GM10266 (cell line): ENCODE measurements at regions not wholly inside any gene's neighbourhood (a gene's known extent, or its start where the extent isn't known, plus 50 kb on each side); places are given as distances from the start of the nearest gene placed in this dataset.

ENCODE experiments used
- DNase-seq: peaks from one replicate; pipeline ENCODE4 v3.0.0; 2012; ENCODE audit errors: extremely low spot score
- CTCF ChIP-seq: IDR thresholded peaks from 2 replicates; pipeline ENCODE4 v1.5.1; 2012; ENCODE audit warnings: mild to moderate bottlenecking, low read depth; ENCODE audit not compliant: control insufficient read depth, insufficient read depth; ENCODE audit errors: missing control alignments

GRCh38 chr5:93078082-93079038 is 502.7 kb downstream of the NR2F1-AS1 start:
- peak; percentile 5 for DNase-seq
- no peak for TF ChIP-seq CTCF

GRCh38 chr5:93076566-93076965 is 504.5 kb downstream of the NR2F1-AS1 start:
- TF ChIP-seq CTCF, result no peak
- DNase-seq, result no peak

- DNase-seq, result no peak
- no peak for TF ChIP-seq CTCF
These were observed 504.9 kb downstream of the NR2F1-AS1 start for GRCh38 chr5:93076096-93076495.

GRCh38 chr5:93073547-93073946 is 507.5 kb downstream of the NR2F1-AS1 start:
- no peak for DNase-seq
- no peak for TF ChIP-seq CTCF

- no peak for DNase-seq
- no peak for TF ChIP-seq CTCF
These were observed 508.1 kb downstream of the NR2F1-AS1 start for GRCh38 chr5:93072831-93073459.

- no peak for DNase-seq
- no peak for TF ChIP-seq CTCF
These were observed 509.3 kb downstream of the NR2F1-AS1 start for GRCh38 chr5:93071710-93072109.

GRCh38 chr5:93070938-93071337 is 510.1 kb downstream of the NR2F1-AS1 start:
- TF ChIP-seq CTCF, result no peak
- no peak for DNase-seq
